ENCODE measurements at regions not wholly inside any gene's neighbourhood (a gene's known extent, or its start where the extent isn't known, plus 50 kb on each side); places are given as distances from the start of the nearest gene placed in this dataset.

DNA sequence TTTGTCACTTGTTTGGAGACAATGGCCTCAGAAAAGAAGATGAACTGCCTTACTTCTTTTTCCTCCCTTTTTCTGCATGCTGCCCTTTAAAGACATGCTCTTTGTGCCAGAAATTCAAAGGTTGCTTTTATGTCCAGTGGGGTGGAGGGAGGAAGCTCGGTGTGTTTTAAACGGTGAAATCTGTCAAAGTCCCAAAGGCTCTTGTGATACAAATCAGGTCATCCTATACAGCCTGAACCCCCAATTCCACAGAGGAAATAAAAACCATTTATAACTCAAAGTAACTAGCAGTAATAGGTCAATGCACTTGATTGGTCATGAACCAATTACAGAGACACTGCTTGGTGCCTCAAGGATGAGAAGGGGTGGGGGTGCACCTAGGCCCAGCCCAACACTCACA, 339.3 kb upstream of the F9 start (continued):
- TF ChIP-seq, protein P1, sequence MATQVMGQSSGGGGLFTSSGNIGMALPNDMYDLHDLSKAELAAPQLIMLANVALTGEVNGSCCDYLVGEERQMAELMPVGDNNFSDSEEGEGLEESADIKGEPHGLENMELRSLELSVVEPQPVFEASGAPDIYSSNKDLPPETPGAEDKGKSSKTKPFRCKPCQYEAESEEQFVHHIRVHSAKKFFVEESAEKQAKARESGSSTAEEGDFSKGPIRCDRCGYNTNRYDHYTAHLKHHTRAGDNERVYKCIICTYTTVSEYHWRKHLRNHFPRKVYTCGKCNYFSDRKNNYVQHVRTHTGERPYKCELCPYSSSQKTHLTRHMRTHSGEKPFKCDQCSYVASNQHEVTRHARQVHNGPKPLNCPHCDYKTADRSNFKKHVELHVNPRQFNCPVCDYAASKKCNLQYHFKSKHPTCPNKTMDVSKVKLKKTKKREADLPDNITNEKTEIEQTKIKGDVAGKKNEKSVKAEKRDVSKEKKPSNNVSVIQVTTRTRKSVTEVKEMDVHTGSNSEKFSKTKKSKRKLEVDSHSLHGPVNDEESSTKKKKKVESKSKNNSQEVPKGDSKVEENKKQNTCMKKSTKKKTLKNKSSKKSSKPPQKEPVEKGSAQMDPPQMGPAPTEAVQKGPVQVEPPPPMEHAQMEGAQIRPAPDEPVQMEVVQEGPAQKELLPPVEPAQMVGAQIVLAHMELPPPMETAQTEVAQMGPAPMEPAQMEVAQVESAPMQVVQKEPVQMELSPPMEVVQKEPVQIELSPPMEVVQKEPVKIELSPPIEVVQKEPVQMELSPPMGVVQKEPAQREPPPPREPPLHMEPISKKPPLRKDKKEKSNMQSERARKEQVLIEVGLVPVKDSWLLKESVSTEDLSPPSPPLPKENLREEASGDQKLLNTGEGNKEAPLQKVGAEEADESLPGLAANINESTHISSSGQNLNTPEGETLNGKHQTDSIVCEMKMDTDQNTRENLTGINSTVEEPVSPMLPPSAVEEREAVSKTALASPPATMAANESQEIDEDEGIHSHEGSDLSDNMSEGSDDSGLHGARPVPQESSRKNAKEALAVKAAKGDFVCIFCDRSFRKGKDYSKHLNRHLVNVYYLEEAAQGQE (IDR thresholded peaks at IDR 0.05; ENCODE audit: unreplicated experiment), result no peak
- TF ChIP-seq, protein P2, sequence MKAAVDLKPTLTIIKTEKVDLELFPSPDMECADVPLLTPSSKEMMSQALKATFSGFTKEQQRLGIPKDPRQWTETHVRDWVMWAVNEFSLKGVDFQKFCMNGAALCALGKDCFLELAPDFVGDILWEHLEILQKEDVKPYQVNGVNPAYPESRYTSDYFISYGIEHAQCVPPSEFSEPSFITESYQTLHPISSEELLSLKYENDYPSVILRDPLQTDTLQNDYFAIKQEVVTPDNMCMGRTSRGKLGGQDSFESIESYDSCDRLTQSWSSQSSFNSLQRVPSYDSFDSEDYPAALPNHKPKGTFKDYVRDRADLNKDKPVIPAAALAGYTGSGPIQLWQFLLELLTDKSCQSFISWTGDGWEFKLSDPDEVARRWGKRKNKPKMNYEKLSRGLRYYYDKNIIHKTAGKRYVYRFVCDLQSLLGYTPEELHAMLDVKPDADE (IDR thresholded peaks at IDR 0.05), result no peak
- TF ChIP-seq STAT1 (IDR thresholded peaks at IDR 0.05; ENCODE audit: unreplicated experiment) (no peak), EZH2 (IDR thresholded peaks at IDR 0.05; ENCODE audit: low read depth, unreplicated experiment) (no peak), CREB1 (CRISPR knock-in tag; IDR thresholded peaks at IDR 0.05; ENCODE audit: low read depth) (no peak), EZH2phosphoT487 (IDR thresholded peaks at IDR 0.05; ENCODE audit: unreplicated experiment) (no peak), JUNB (IDR thresholded peaks at IDR 0.05; ENCODE audit: unreplicated experiment) (no peak), ZNF114 (CRISPR knock-in tag; IDR thresholded peaks at IDR 0.05) (no peak), POLR2AphosphoS5 (IDR thresholded peaks at IDR 0.05; ENCODE audit: low read depth) (no peak)
- TF ChIP-seq, protein P3, sequence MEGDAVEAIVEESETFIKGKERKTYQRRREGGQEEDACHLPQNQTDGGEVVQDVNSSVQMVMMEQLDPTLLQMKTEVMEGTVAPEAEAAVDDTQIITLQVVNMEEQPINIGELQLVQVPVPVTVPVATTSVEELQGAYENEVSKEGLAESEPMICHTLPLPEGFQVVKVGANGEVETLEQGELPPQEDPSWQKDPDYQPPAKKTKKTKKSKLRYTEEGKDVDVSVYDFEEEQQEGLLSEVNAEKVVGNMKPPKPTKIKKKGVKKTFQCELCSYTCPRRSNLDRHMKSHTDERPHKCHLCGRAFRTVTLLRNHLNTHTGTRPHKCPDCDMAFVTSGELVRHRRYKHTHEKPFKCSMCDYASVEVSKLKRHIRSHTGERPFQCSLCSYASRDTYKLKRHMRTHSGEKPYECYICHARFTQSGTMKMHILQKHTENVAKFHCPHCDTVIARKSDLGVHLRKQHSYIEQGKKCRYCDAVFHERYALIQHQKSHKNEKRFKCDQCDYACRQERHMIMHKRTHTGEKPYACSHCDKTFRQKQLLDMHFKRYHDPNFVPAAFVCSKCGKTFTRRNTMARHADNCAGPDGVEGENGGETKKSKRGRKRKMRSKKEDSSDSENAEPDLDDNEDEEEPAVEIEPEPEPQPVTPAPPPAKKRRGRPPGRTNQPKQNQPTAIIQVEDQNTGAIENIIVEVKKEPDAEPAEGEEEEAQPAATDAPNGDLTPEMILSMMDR (conservative IDR thresholded peaks at IDR 0.05; ENCODE audit: low read depth in 2 of 2), result no peak

DNA sequence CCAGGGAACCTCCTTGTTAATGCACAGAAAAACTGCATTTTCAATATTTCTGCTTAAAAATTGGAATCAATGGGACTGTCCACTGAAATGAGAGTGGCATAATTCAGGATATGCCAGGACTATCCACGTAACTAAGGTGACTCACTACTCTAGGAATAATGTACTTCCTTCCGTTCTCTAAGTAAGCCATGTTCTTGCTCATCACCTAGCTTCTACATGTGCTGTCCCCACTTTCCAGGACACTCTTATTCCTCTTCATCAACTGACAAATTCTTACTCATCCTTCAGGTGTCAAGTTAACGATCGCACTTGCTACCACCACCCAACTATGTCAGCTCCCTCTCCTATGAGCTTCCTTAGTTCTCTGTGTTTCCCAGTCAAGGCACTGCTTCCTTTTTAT, 342.8 kb upstream of the F9 start:
- H3F3A ChIP-seq (replicated peaks; ENCODE audit: low read depth), result no peaks in the 10 kb centered on the region
- H3K4me2 ChIP-seq, result no peak overlapping the region
- peaks cover 65% of the 10 kb centered on the region for H3K27me3 ChIP-seq (ENCODE audit: insufficient read depth)
- ATAC-seq, result no peak
- Mint-ChIP-seq H3K27ac (no peak overlapping the region), H3K4me1 (peaks cover 10% of the 10 kb centered on the region), H3K9me3 (no peaks in the 10 kb centered on the region), H3K4me3 (no peak overlapping the region), H3K27me3 (ENCODE audit: insufficient read depth, low read depth, poor library complexity) (peaks cover 36% of the 10 kb centered on the region), H3K36me3 (ENCODE audit: low read depth) (no peaks in the 10 kb centered on the region)
- DNase-seq (ENCODE audit: low spot score), result no peak
- no peaks in the 10 kb centered on the region for H3K36me3 ChIP-seq (ENCODE audit: insufficient read depth)
- H4K20me1 ChIP-seq (replicated peaks; ENCODE audit: insufficient read depth), result no peaks in the 10 kb centered on the region
- no peaks in the 10 kb centered on the region for H3K79me2 ChIP-seq (replicated peaks; ENCODE audit: insufficient read depth)
- H2AFZ ChIP-seq, result no peak overlapping the region
- TF ChIP-seq, protein P3 (conservative IDR thresholded peaks at IDR 0.05; ENCODE audit: low read depth in 2 of 2), result no peak
- TF ChIP-seq CREB1 (CRISPR knock-in tag; IDR thresholded peaks at IDR 0.05; ENCODE audit: low read depth) (no peak), ZNF331 (CRISPR knock-in tag; IDR thresholded peaks at IDR 0.05; ENCODE audit: low read depth) (no peak), EZH2 (IDR thresholded peaks at IDR 0.05; ENCODE audit: low read depth, unreplicated experiment) (no peak), JUNB (IDR thresholded peaks at IDR 0.05; ENCODE audit: unreplicated experiment) (no peak)
- TF ChIP-seq, protein P2 (IDR thresholded peaks at IDR 0.05), result no peak
- TF ChIP-seq, protein P1 (IDR thresholded peaks at IDR 0.05; ENCODE audit: unreplicated experiment), result no peak
- H3K9me2 ChIP-seq (ENCODE audit: insufficient read depth), result no peaks in the 10 kb centered on the region
- no peak overlapping the region for H3K27ac ChIP-seq (ENCODE audit: low read depth)
- H3K4me3 ChIP-seq, result no peak overlapping the region
- peaks cover 3% of the 10 kb centered on the region; the same call in 1 of the 2 replicates for H3K4me1 ChIP-seq (ENCODE audit: insufficient read depth)
